GM23338 (cell line): ENCODE measurements at regions not wholly inside any gene's neighbourhood (a gene's known extent, or its start where the extent isn't known, plus 50 kb on each side); places are given as distances from the start of the nearest gene placed in this dataset.

Source experiments
- ATAC-seq: fragments of 200-7000 bp; cut with Tn5 transposase; 3 replicates; pipeline ENCODE4 v1.9.1; 2020
- DNase-seq: peaks from one replicate; pipeline ENCODE4 v3.0.0-alpha.2; 2015; ENCODE audit warnings: low spot score
- H2AFZ ChIP-seq: fragments of 200-600 bp; sonication (generic); 2 replicates; pipeline ENCODE4 v1.8.0; 2016; ENCODE audit warnings: antibody characterized with exemption, mild to moderate bottlenecking, moderate library complexity
- H3F3A ChIP-seq: fragments of 200-600 bp; sonication (generic); replicated peaks from 2 replicates; pipeline ENCODE4 v1.8.0; 2017; ENCODE audit warnings: antibody characterized with exemption, mixed run types, low read depth
- H3K27ac ChIP-seq: fragments of 200-600 bp; sonication (generic); 2 replicates; pipeline ENCODE4 v1.6.1; 2016; ENCODE audit warnings: low read depth
- H3K27me3 ChIP-seq: fragments of 200-600 bp; sonication (generic); 2 replicates; pipeline ENCODE4 v1.8.0; 2016; ENCODE audit warnings: mild to moderate bottlenecking, mixed run types, moderate library complexity; ENCODE audit not compliant: insufficient read depth
- H3K36me3 ChIP-seq: fragments of 200-600 bp; sonication (generic); 2 replicates; pipeline ENCODE4 v1.8.0; 2016; ENCODE audit warnings: mild to moderate bottlenecking; ENCODE audit not compliant: insufficient read depth
- H3K4me1 ChIP-seq: fragments of 200-600 bp; sonication (generic); 2 replicates; pipeline ENCODE4 v1.8.0; 2016; ENCODE audit warnings: mild to moderate bottlenecking, moderate library complexity; ENCODE audit not compliant: insufficient read depth
- H3K4me2 ChIP-seq: fragments of 200-600 bp; sonication (generic); 2 replicates; pipeline ENCODE4 v1.7.1; 2017; ENCODE audit warnings: mixed run types
- H3K4me3 ChIP-seq: fragments of 200-600 bp; sonication (generic); 2 replicates; pipeline ENCODE4 v1.6.1; 2016; ENCODE audit warnings: mixed run types
- H3K79me2 ChIP-seq: fragments of 200-600 bp; sonication (generic); replicated peaks from 2 replicates; pipeline ENCODE4 v1.8.0; 2017; ENCODE audit warnings: mild to moderate bottlenecking; ENCODE audit not compliant: insufficient read depth
- H3K9me2 ChIP-seq: fragments of 200-600 bp; sonication (generic); 2 replicates; pipeline ENCODE4 v1.8.0; 2017; ENCODE audit not compliant: insufficient read depth
- H4K20me1 ChIP-seq: fragments of 200-600 bp; sonication (generic); replicated peaks from 2 replicates; pipeline ENCODE4 v1.8.0; 2017; ENCODE audit warnings: mild to moderate bottlenecking; ENCODE audit not compliant: insufficient read depth
- H3K27ac Mint-ChIP-seq: 2 replicates; pipeline ENCODE4 v1.8.0; 2020; ENCODE audit warnings: inconsistent platforms, mild to moderate bottlenecking, moderate library complexity, mixed read lengths
- H3K27me3 Mint-ChIP-seq: 3 replicates; pipeline ENCODE4 v1.8.0; 2022; ENCODE audit warnings: low read depth, mild to moderate bottlenecking, moderate library complexity, mixed read lengths, inconsistent platforms; ENCODE audit not compliant: insufficient read depth, poor library complexity
- H3K36me3 Mint-ChIP-seq: 3 replicates; pipeline ENCODE4 v1.8.0; 2021; ENCODE audit warnings: low read depth, mild to moderate bottlenecking, inconsistent platforms, moderate library complexity, mixed read lengths
- H3K4me1 Mint-ChIP-seq: 3 replicates; pipeline ENCODE4 v1.8.0; 2020; ENCODE audit warnings: mild to moderate bottlenecking, inconsistent platforms, mixed read lengths
- H3K4me3 Mint-ChIP-seq: 3 replicates; pipeline ENCODE4 v1.8.0; 2021; ENCODE audit warnings: moderate library complexity, mild to moderate bottlenecking, inconsistent platforms, mixed read lengths
- H3K9me3 Mint-ChIP-seq: 3 replicates; pipeline ENCODE4 v1.8.0; 2020; ENCODE audit warnings: moderate library complexity, mild to moderate bottlenecking, inconsistent platforms, mixed read lengths
- EZH2phosphoT487 ChIP-seq: fragments of 200-600 bp; sonication (generic); IDR thresholded peaks from one replicate; pipeline ENCODE4 v1.8.1; 2018; ENCODE audit warnings: antibody characterized with exemption; ENCODE audit not compliant: unreplicated experiment
- POLR2AphosphoS5 ChIP-seq: IDR thresholded peaks from 2 replicates; pipeline ENCODE4 v1.6.1; 2016; ENCODE audit warnings: antibody characterized with exemption, low read depth
- STAT1 ChIP-seq: IDR thresholded peaks from one replicate; pipeline ENCODE4 v1.6.1; 2016; ENCODE audit warnings: antibody characterized with exemption; ENCODE audit not compliant: unreplicated experiment
- ZNF114 ChIP-seq: fragments of 250-450 bp; sonication (Bioruptor Pico); IDR thresholded peaks from 2 replicates; pipeline ENCODE4 v1.5.0; 2020; ENCODE audit warnings: mild to moderate bottlenecking, moderate library complexity
- TF ChIP-seq, protein P1 (sequence below): IDR thresholded peaks from one replicate; pipeline ENCODE4 v1.6.1; 2018; ENCODE audit warnings: antibody characterized with exemption; ENCODE audit not compliant: unreplicated experiment
- TF ChIP-seq, protein P2 (sequence below): IDR thresholded peaks from 2 replicates; pipeline ENCODE4 v1.6.1; 2016; ENCODE audit warnings: antibody characterized with exemption

GRCh38 chr4:4937926-4938325, 78.5 kb downstream of the MSX1 start (continued):
- TF ChIP-seq, protein P1, sequence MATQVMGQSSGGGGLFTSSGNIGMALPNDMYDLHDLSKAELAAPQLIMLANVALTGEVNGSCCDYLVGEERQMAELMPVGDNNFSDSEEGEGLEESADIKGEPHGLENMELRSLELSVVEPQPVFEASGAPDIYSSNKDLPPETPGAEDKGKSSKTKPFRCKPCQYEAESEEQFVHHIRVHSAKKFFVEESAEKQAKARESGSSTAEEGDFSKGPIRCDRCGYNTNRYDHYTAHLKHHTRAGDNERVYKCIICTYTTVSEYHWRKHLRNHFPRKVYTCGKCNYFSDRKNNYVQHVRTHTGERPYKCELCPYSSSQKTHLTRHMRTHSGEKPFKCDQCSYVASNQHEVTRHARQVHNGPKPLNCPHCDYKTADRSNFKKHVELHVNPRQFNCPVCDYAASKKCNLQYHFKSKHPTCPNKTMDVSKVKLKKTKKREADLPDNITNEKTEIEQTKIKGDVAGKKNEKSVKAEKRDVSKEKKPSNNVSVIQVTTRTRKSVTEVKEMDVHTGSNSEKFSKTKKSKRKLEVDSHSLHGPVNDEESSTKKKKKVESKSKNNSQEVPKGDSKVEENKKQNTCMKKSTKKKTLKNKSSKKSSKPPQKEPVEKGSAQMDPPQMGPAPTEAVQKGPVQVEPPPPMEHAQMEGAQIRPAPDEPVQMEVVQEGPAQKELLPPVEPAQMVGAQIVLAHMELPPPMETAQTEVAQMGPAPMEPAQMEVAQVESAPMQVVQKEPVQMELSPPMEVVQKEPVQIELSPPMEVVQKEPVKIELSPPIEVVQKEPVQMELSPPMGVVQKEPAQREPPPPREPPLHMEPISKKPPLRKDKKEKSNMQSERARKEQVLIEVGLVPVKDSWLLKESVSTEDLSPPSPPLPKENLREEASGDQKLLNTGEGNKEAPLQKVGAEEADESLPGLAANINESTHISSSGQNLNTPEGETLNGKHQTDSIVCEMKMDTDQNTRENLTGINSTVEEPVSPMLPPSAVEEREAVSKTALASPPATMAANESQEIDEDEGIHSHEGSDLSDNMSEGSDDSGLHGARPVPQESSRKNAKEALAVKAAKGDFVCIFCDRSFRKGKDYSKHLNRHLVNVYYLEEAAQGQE, result no peak
- TF ChIP-seq ZNF114 (CRISPR knock-in tag), result no peak

DNA sequence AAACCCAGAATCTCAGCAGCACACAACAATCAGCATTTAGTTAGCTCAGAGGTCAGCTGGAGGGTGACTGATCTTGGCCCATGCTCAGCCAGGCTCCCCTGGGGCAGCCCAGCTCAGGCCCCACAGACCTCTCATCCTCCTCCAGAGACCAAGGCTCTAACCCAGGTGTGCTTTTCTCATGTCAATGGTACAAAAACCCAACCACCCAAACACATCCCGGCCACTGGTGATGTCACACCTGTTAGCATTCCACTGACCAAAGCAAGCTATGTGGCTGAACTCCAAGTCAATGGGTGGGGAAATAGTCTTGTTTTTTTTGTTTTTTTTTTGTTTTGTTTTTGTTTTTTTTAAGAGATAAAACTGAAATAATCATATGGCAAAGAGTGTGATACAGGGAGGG, 77.5 kb downstream of the CYTL1 start:
- Mint-ChIP-seq H3K36me3 (no peaks in the 10 kb centered on the region), H3K4me3 (no peak overlapping the region), H3K9me3 (peaks cover 6% of the 10 kb centered on the region; the same call in 2 of the 3 replicates), H3K4me1 (no peaks in the 10 kb centered on the region), H3K27me3 (peaks cover 10% of the 10 kb centered on the region), H3K27ac (no peak overlapping the region)
- no peak overlapping the region for H2AFZ ChIP-seq
- H3K27ac ChIP-seq, result no peak overlapping the region
- H4K20me1 ChIP-seq, result no peaks in the 10 kb centered on the region
- no peaks in the 10 kb centered on the region for H3K9me2 ChIP-seq
- no peaks in the 10 kb centered on the region for H3K36me3 ChIP-seq
- no peaks in the 10 kb centered on the region for H3K4me1 ChIP-seq
- H3K79me2 ChIP-seq, result no peaks in the 10 kb centered on the region
- H3F3A ChIP-seq, result no peaks in the 10 kb centered on the region
- TF ChIP-seq, protein P2, sequence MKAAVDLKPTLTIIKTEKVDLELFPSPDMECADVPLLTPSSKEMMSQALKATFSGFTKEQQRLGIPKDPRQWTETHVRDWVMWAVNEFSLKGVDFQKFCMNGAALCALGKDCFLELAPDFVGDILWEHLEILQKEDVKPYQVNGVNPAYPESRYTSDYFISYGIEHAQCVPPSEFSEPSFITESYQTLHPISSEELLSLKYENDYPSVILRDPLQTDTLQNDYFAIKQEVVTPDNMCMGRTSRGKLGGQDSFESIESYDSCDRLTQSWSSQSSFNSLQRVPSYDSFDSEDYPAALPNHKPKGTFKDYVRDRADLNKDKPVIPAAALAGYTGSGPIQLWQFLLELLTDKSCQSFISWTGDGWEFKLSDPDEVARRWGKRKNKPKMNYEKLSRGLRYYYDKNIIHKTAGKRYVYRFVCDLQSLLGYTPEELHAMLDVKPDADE, result no peak
- TF ChIP-seq, protein P1, result no peak
- no peak for TF ChIP-seq ZNF114 (CRISPR knock-in tag)
- no peak for TF ChIP-seq EZH2phosphoT487
- no peaks in the 10 kb centered on the region for H3K27me3 ChIP-seq
- DNase-seq (no peak), ATAC-seq (no peak)
- no peak overlapping the region for H3K4me3 ChIP-seq
- no peak overlapping the region for H3K4me2 ChIP-seq

DNA sequence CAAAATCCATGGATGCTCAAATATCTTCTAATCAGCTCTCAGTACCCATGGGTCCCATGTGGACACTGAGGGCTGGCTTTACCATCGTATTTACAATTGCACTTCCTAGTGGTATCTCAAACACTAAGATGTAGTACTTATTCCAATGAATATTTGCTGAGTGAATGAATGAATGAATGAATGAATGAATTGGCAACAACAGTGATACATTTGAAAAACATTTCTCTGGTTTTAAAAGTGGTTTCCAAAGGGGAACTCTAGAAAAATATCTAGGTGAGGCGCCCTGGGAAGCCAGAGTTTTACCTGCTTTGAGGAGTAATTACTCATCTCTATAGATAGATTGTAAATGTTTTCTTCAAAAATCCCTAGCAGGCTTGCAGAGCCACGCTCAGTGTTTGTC, 76.6 kb downstream of the CYTL1 start:
- H3K4me1 Mint-ChIP-seq, result no peaks in the 10 kb centered on the region
- H3K27me3 Mint-ChIP-seq, result peaks cover 10% of the 10 kb centered on the region
- H3K4me1 ChIP-seq, result no peaks in the 10 kb centered on the region
- H3K4me3 Mint-ChIP-seq, result no peak overlapping the region
- no peak overlapping the region for H2AFZ ChIP-seq
- no peak overlapping the region for H3K4me3 ChIP-seq
- no peaks in the 10 kb centered on the region for H3K36me3 Mint-ChIP-seq
- no peak overlapping the region for H3K27ac Mint-ChIP-seq
- no peaks in the 10 kb centered on the region for H3K27me3 ChIP-seq
- DNase-seq (no peak), ATAC-seq (no peak)
- H3K36me3 ChIP-seq, result no peaks in the 10 kb centered on the region
- TF ChIP-seq STAT1 (no peak), EZH2phosphoT487 (no peak), POLR2AphosphoS5 (no peak)
- peaks cover 6% of the 10 kb centered on the region; the same call in 2 of the 3 replicates for H3K9me3 Mint-ChIP-seq
- H4K20me1 ChIP-seq, result no peaks in the 10 kb centered on the region
- no peak overlapping the region for H3K27ac ChIP-seq
- no peaks in the 10 kb centered on the region for H3K9me2 ChIP-seq
- H3F3A ChIP-seq, result no peaks in the 10 kb centered on the region
- no peak overlapping the region for H3K4me2 ChIP-seq
- no peaks in the 10 kb centered on the region for H3K79me2 ChIP-seq
